GM12878 (cell line): ENCODE measurements at regions not wholly inside any gene's neighbourhood (a gene's known extent, or its start where the extent isn't known, plus 50 kb on each side); places are given as distances from the start of the nearest gene placed in this dataset.

ENCODE experiments used
- ATAC-seq: fragments of 200-7000 bp; cut with Tn5 transposase; 3 replicates; pipeline ENCODE4 v1.9.1; 2020; ENCODE audit warnings: mild to moderate bottlenecking, moderate library complexity
- BruUV-seq: library from RNA; stranded (reverse); fragments of 400-500 nt; replicated peaks from 2 replicates; lab custom pipeline; 2021; lab: Mats Ljungman, UMichigan
- CTCF ChIA-PET: fragments of 300-600 bp; sonication (Branson Sonifier 250); formaldehyde crosslinking; extraction: SDS; loops from one replicate; lab custom pipeline; 2021; ENCODE audit warnings: inconsistent platforms; lab: Yijun Ruan, JAX
- POLR2A ChIA-PET: fragments of 350-600 bp; formaldehyde crosslinking; extraction: SDS; loops from one replicate; lab custom pipeline; 2021; ENCODE audit warnings: inconsistent platforms; lab: Charles Lee
- RAD21 ChIA-PET: fragments of 300-600 bp; sonication (Branson Sonifier 250); formaldehyde crosslinking; loops from one replicate; lab custom pipeline; 2023; ENCODE audit warnings: antibody characterized with exemption; ENCODE audit not compliant: unreplicated experiment; lab: Charles Lee
- SMC1A ChIA-PET: fragments of 300-600 bp; sonication (Branson Sonifier 250); formaldehyde crosslinking; loops from one replicate; lab custom pipeline; 2023; ENCODE audit not compliant: unreplicated experiment, uncharacterized antibody; lab: Charles Lee
- DNase-seq: peaks from one replicate; pipeline ENCODE4 v3.0.0-alpha.2; 2011; ENCODE audit warnings: low read depth, low spot score
- FAIRE-seq: peaks from 3 replicates; lab custom pipeline; 2011; peaks lifted over from hg19 to GRCh38; lab: Jason Lieb, UNC
- H2AFZ ChIP-seq: 2 replicates; pipeline ENCODE4 v1.6.0; 2011; ENCODE audit warnings: low read depth, low read length, control low read depth; ENCODE audit not compliant: control insufficient read depth
- H3K27ac ChIP-seq: 2 replicates; pipeline ENCODE4 v1.5.1; 2011; ENCODE audit warnings: control low read depth; ENCODE audit not compliant: control insufficient read depth, insufficient read depth
- H3K27me3 ChIP-seq, 2 experiments: replicated peaks in 1 of 2; 2 replicates each; pipeline versions ENCODE4 v1.6.0 to v1.6.1; 2011; ENCODE audit warnings: low read length in 1 of 2; ENCODE audit not compliant: control insufficient read depth in 2 of 2, insufficient read depth in 2 of 2
- H3K36me3 ChIP-seq, 2 experiments: 2 replicates each; pipeline ENCODE4 v1.5.1; 2011; ENCODE audit warnings: low read length in 1 of 2; ENCODE audit not compliant: control insufficient read depth in 2 of 2, insufficient read depth in 2 of 2
- H3K4me1 ChIP-seq: 2 replicates; pipeline ENCODE4 v1.6.1; 2011; ENCODE audit warnings: mild to moderate bottlenecking, low read length, moderate library complexity, mixed read lengths; ENCODE audit not compliant: control insufficient read depth, insufficient read depth
- H3K4me2 ChIP-seq: 2 replicates; pipeline ENCODE4 v1.6.0; 2011; ENCODE audit warnings: control low read depth; ENCODE audit not compliant: control insufficient read depth, insufficient read depth
- H3K4me3 ChIP-seq: fragments of 200-600 bp; sonication (generic); 2 replicates; pipeline ENCODE4 v1.5.1; 2016
- H3K79me2 ChIP-seq: 2 replicates; pipeline ENCODE4 v1.6.0; 2011; ENCODE audit warnings: low read length; ENCODE audit not compliant: control insufficient read depth, insufficient read depth
- H3K9ac ChIP-seq: 2 replicates; pipeline ENCODE4 v1.8.0; 2011; ENCODE audit warnings: low read length, control low read depth, mixed read lengths; ENCODE audit not compliant: control insufficient read depth, insufficient read depth
- H3K9me3 ChIP-seq: replicated peaks from 3 replicates; pipeline ENCODE4 v1.5.1; 2011; ENCODE audit warnings: mild to moderate bottlenecking, low read length; ENCODE audit not compliant: control insufficient read depth, insufficient read depth
- H4K20me1 ChIP-seq: 2 replicates; pipeline ENCODE4 v1.6.0; 2011; ENCODE audit not compliant: control insufficient read depth, insufficient read depth
- BRCA1 ChIP-seq: IDR thresholded peaks from 2 replicates; pipeline ENCODE4 v1.6.1; 2011; ENCODE audit warnings: low read depth, low read length, improper control_type of control experiment
- E4F1 ChIP-seq: fragments of 450-650 bp; IDR thresholded peaks from 2 replicates; pipeline ENCODE4 v1.6.1; 2018; ENCODE audit warnings: borderline replicate concordance, mild to moderate bottlenecking; ENCODE audit not compliant: partially characterized antibody
- ELK1 ChIP-seq: IDR thresholded peaks from 2 replicates; pipeline ENCODE4 v1.6.1; 2012; ENCODE audit warnings: low read depth, low read length, improper control_type of control experiment
- NR2C1 ChIP-seq: fragments of 450-650 bp; IDR thresholded peaks from 2 replicates; pipeline ENCODE4 v1.6.1; 2017; ENCODE audit warnings: antibody characterized with exemption, mild to moderate bottlenecking, moderate library complexity
- RAD21 ChIP-seq: IDR thresholded peaks from 2 replicates; pipeline ENCODE4 v1.6.1; 2011; ENCODE audit warnings: mild to moderate bottlenecking, low read depth, low read length, moderate library complexity; ENCODE audit not compliant: insufficient read depth
- SIX5 ChIP-seq: IDR thresholded peaks from 2 replicates; pipeline ENCODE4 v1.6.1; 2011; ENCODE audit warnings: mild to moderate bottlenecking, low read depth, low read length, moderate library complexity; ENCODE audit not compliant: severe bottlenecking
- STAT3 ChIP-seq: IDR thresholded peaks from 2 replicates; pipeline ENCODE4 v1.6.1; 2011; ENCODE audit warnings: low read depth, low read length, improper control_type of control experiment
- TCF12 ChIP-seq: IDR thresholded peaks from 2 replicates; pipeline ENCODE4 v1.6.1; 2011; ENCODE audit warnings: low read depth, mild to moderate bottlenecking, low read length
- ZNF207 ChIP-seq: fragments of 450-650 bp; IDR thresholded peaks from 2 replicates; pipeline ENCODE4 v1.6.1; 2014; ENCODE audit warnings: antibody characterized with exemption, mild to moderate bottlenecking, borderline replicate concordance
- WGBS: methylation state at CpG from one replicate; pipeline ENCODE4 v1.1.6; 2016; ENCODE audit warnings: low lambda C conversion rate; ENCODE audit not compliant: insufficient replicate concordance, insufficient coverage; ENCODE audit errors: missing lambda C conversion rate; 5-methylcytosine and 5-hydroxymethylcytosine counted together
- in situ Hi-C: fragments of 300-500 bp; cut with MboI; formaldehyde crosslinking; loops from 9 replicates; pipeline ENCODE4 v1.14.3; 2018; ENCODE audit warnings: mixed read lengths
- intact Hi-C: fragments of 100-400 bp; cut with micrococcal nuclease; formaldehyde crosslinking; loops from one replicate; pipeline ENCODE4 v1.14.2; 2022; ENCODE audit not compliant: unreplicated experiment
- TF ChIP-seq, protein P1 (sequence below), 3 experiments: IDR thresholded peaks in 2 of 3; conservative IDR thresholded peaks in 1 of 3; 2 replicates each; pipeline ENCODE4 v1.5.1; 2011; ENCODE audit warnings: low read depth in 3 of 3, low read length in 3 of 3, mild to moderate bottlenecking in 3 of 3, control low read depth in 2 of 3, moderate library complexity in 2 of 3, inconsistent platforms in 1 of 3, mixed read lengths in 1 of 3; ENCODE audit not compliant: control insufficient read depth in 2 of 3, insufficient read depth in 1 of 3; ENCODE audit errors: extremely low read depth in 1 of 3
- TF ChIP-seq, protein P2 (sequence below): fragments of 450-650 bp; IDR thresholded peaks from 2 replicates; pipeline ENCODE4 v1.6.1; 2016; ENCODE audit warnings: mild to moderate bottlenecking, moderate library complexity, borderline replicate concordance
- TF ChIP-seq, protein P3 (sequence below): fragments of 450-650 bp; IDR thresholded peaks from 2 replicates; pipeline ENCODE4 v1.6.1; 2014; ENCODE audit warnings: mild to moderate bottlenecking

DNA sequence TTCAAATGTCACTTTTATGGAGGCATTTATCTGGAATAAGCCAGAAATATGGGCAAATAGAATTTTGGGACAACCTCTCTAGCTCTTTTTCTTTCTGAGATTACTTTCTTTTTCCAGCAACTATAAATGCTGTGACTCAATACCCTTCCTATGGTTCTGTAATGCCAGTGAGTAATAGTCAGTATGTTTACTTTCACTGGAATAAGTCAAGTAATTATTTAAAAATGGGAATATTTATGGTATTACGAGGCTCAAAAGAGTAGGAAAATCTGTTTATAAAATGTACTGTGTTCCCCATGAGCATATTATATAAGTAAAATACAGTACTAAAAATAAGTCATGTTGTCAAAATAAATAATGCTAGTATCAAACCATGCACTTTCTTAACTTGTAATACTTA is 750.5 kb downstream of the LUZP2 start:
- BruUV-seq = no TSS peak
- intact Hi-C loops (no loop called here), in situ Hi-C loops (no loop called here)
- no peaks in the 10 kb centered on the region for H3K79me2 ChIP-seq
- no peak overlapping the region for H3K4me3 ChIP-seq
- no peak for FAIRE-seq
- no peaks in the 10 kb centered on the region for H4K20me1 ChIP-seq
- RAD21 ChIA-PET = no interaction called here
- DNase-seq = no peak
- POLR2A ChIA-PET = no interaction called here
- H3K27me3 ChIP-seq = no peaks in the 10 kb centered on the region
- WGBS = 0% methylated on average over 1 of the region's 1 CpG
- ATAC-seq = no peak
- H3K4me2 ChIP-seq = no peak overlapping the region
- SMC1A ChIA-PET = no interaction called here
- H3K36me3 ChIP-seq = no peaks in the 10 kb centered on the region
- no peak overlapping the region for H3K9ac ChIP-seq
- H3K27ac ChIP-seq = no peak overlapping the region
- no peak overlapping the region for H2AFZ ChIP-seq
- CTCF ChIA-PET = no interaction called here
- H3K9me3 ChIP-seq = no peaks in the 10 kb centered on the region
- H3K4me1 ChIP-seq = no peaks in the 10 kb centered on the region
- TF ChIP-seq BRCA1 (no peak), RAD21 (no peak), E4F1 (no peak), ELK1 (no peak), NR2C1 (no peak), ZNF207 (no peak), TCF12 (no peak), SIX5 (no peak), STAT3 (no peak)
- TF ChIP-seq, protein P1, sequence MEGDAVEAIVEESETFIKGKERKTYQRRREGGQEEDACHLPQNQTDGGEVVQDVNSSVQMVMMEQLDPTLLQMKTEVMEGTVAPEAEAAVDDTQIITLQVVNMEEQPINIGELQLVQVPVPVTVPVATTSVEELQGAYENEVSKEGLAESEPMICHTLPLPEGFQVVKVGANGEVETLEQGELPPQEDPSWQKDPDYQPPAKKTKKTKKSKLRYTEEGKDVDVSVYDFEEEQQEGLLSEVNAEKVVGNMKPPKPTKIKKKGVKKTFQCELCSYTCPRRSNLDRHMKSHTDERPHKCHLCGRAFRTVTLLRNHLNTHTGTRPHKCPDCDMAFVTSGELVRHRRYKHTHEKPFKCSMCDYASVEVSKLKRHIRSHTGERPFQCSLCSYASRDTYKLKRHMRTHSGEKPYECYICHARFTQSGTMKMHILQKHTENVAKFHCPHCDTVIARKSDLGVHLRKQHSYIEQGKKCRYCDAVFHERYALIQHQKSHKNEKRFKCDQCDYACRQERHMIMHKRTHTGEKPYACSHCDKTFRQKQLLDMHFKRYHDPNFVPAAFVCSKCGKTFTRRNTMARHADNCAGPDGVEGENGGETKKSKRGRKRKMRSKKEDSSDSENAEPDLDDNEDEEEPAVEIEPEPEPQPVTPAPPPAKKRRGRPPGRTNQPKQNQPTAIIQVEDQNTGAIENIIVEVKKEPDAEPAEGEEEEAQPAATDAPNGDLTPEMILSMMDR (IDR thresholded peaks at IDR 0.05 in 2 of 3, conservative IDR thresholded peaks at IDR 0.05 in 1 of 3; ENCODE audit: control insufficient read depth in 2 of 3, extremely low read depth in 1 of 3, insufficient read depth in 1 of 3, low read depth in 3 of 3, low read length in 3 of 3) = no peak
- TF ChIP-seq, protein P2, sequence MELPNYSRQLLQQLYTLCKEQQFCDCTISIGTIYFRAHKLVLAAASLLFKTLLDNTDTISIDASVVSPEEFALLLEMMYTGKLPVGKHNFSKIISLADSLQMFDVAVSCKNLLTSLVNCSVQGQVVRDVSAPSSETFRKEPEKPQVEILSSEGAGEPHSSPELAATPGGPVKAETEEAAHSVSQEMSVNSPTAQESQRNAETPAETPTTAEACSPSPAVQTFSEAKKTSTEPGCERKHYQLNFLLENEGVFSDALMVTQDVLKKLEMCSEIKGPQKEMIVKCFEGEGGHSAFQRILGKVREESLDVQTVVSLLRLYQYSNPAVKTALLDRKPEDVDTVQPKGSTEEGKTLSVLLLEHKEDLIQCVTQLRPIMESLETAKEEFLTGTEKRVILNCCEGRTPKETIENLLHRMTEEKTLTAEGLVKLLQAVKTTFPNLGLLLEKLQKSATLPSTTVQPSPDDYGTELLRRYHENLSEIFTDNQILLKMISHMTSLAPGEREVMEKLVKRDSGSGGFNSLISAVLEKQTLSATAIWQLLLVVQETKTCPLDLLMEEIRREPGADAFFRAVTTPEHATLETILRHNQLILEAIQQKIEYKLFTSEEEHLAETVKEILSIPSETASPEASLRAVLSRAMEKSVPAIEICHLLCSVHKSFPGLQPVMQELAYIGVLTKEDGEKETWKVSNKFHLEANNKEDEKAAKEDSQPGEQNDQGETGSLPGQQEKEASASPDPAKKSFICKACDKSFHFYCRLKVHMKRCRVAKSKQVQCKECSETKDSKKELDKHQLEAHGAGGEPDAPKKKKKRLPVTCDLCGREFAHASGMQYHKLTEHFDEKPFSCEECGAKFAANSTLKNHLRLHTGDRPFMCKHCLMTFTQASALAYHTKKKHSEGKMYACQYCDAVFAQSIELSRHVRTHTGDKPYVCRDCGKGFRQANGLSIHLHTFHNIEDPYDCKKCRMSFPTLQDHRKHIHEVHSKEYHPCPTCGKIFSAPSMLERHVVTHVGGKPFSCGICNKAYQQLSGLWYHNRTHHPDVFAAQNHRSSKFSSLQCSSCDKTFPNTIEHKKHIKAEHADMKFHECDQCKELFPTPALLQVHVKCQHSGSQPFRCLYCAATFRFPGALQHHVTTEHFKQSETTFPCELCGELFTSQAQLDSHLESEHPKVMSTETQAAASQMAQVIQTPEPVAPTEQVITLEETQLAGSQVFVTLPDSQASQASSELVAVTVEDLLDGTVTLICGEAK = no peak
- TF ChIP-seq, protein P3, sequence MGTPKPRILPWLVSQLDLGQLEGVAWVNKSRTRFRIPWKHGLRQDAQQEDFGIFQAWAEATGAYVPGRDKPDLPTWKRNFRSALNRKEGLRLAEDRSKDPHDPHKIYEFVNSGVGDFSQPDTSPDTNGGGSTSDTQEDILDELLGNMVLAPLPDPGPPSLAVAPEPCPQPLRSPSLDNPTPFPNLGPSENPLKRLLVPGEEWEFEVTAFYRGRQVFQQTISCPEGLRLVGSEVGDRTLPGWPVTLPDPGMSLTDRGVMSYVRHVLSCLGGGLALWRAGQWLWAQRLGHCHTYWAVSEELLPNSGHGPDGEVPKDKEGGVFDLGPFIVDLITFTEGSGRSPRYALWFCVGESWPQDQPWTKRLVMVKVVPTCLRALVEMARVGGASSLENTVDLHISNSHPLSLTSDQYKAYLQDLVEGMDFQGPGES = no peak
